Right lobe of liver (tissue), 4 donors: ENCODE measurements at regions not wholly inside any gene's neighbourhood (a gene's known extent, or its start where the extent isn't known, plus 50 kb on each side); places are given as distances from the start of the nearest gene placed in this dataset.
"Not testable (repeated sequence)": the region's sequence is repeated elsewhere in the genome, so short reads cannot be mapped to it uniquely, and the experiment has no call there.

Source experiments
- POLR2A ChIP-seq: fragments of 450-650 bp; IDR thresholded peaks from one replicate; pipeline ENCODE4 v1.6.1; 2017; ENCODE audit warnings: antibody characterized with exemption, mild to moderate bottlenecking
- TF ChIP-seq, protein P1 (sequence below), 4 donors: fragments of 200-600 bp in 3 of 4; fragments of 450-650 bp in 1 of 4; IDR thresholded peaks; one replicate each; pipeline versions ENCODE4 v1.5.1 to v1.8.0; 2016 to 2022; ENCODE audit warnings: antibody characterized with exemption in 4 of 4, mild to moderate bottlenecking in 2 of 4
- donor health status: DM: no; HTN: no; CAD: no.
- donor health status: DM: no; HTN: no; CAD: no.
- donor health status: DM: no; HTN: yes; CAD: no.

- TF ChIP-seq POLR2A, result not testable (repeated sequence)
- TF ChIP-seq, protein P1, sequence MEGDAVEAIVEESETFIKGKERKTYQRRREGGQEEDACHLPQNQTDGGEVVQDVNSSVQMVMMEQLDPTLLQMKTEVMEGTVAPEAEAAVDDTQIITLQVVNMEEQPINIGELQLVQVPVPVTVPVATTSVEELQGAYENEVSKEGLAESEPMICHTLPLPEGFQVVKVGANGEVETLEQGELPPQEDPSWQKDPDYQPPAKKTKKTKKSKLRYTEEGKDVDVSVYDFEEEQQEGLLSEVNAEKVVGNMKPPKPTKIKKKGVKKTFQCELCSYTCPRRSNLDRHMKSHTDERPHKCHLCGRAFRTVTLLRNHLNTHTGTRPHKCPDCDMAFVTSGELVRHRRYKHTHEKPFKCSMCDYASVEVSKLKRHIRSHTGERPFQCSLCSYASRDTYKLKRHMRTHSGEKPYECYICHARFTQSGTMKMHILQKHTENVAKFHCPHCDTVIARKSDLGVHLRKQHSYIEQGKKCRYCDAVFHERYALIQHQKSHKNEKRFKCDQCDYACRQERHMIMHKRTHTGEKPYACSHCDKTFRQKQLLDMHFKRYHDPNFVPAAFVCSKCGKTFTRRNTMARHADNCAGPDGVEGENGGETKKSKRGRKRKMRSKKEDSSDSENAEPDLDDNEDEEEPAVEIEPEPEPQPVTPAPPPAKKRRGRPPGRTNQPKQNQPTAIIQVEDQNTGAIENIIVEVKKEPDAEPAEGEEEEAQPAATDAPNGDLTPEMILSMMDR (IDR thresholded peaks at IDR 0.05), result not testable (repeated sequence)
Measured at GRCh38 chr4:154149236-154149635, 342.4 kb downstream of the DCHS2 start.
